K562 (cell line): ENCODE measurements at regions not wholly inside any gene's neighbourhood (a gene's known extent, or its start where the extent isn't known, plus 50 kb on each side); places are given as distances from the start of the nearest gene placed in this dataset.

ENCODE experiments used
- NFIX ChIP-seq: fragments of 250-450 bp; sonication (Bioruptor Pico); IDR thresholded peaks from 2 replicates; pipeline ENCODE4 v1.4.0; 2020; ENCODE audit warnings: low read depth, mild to moderate bottlenecking, moderate library complexity
- ZC3H4 ChIP-seq: sonication (generic); formaldehyde crosslinking; IDR thresholded peaks from 2 replicates; pipeline ENCODE4 v1.9.0; 2021; ENCODE audit warnings: missing genetic modification reagents, borderline replicate concordance
- TF ChIP-seq, protein P1 (sequence below), 2 experiments: fragments of 450-650 bp in 1 of 2; sonication (generic) in 1 of 2; formaldehyde crosslinking in 1 of 2; IDR thresholded peaks; 2 replicates each; pipeline versions ENCODE4 v1.7.1 to v1.9.0; 2016 to 2022; ENCODE audit warnings: inconsistent platforms in 1 of 2, mild to moderate bottlenecking in 1 of 2, missing genetic modification reagents in 1 of 2
- TF ChIP-seq, protein P2 (sequence below): sonication (generic); formaldehyde crosslinking; IDR thresholded peaks from 2 replicates; pipeline ENCODE4 v1.5.0; 2020; ENCODE audit warnings: missing genetic modification reagents
- TF ChIP-seq, protein P3 (sequence below): sonication (generic); formaldehyde crosslinking; IDR thresholded peaks from 2 replicates; pipeline ENCODE4 v1.8.0; 2022; ENCODE audit warnings: mild to moderate bottlenecking, low read depth, missing genetic modification reagents
- TF ChIP-seq, protein P4 (sequence below): fragments of 450-650 bp; IDR thresholded peaks from 2 replicates; pipeline ENCODE4 v1.6.1; 2017; ENCODE audit warnings: antibody characterized with exemption, mild to moderate bottlenecking

DNA sequence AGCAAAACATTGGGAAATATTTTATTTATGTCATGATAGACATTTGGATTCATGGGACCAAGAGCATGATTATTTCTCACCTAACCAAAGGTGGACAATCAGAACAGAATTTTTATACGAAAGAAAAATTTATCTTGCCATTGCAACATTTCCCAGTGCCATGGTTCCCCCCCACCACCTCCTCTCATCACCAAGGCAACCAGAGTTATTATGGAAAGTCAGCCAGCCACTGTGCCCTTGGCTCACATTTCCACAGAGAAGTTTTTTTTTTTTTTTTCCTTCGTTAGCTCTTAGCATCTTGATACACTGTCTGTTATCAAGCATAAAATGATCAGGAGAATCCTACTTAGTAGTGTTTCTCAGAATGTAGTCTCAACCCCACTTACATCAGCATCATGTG, 176.4 kb upstream of the TMTC1 start (continued):
- TF ChIP-seq, protein P1, sequence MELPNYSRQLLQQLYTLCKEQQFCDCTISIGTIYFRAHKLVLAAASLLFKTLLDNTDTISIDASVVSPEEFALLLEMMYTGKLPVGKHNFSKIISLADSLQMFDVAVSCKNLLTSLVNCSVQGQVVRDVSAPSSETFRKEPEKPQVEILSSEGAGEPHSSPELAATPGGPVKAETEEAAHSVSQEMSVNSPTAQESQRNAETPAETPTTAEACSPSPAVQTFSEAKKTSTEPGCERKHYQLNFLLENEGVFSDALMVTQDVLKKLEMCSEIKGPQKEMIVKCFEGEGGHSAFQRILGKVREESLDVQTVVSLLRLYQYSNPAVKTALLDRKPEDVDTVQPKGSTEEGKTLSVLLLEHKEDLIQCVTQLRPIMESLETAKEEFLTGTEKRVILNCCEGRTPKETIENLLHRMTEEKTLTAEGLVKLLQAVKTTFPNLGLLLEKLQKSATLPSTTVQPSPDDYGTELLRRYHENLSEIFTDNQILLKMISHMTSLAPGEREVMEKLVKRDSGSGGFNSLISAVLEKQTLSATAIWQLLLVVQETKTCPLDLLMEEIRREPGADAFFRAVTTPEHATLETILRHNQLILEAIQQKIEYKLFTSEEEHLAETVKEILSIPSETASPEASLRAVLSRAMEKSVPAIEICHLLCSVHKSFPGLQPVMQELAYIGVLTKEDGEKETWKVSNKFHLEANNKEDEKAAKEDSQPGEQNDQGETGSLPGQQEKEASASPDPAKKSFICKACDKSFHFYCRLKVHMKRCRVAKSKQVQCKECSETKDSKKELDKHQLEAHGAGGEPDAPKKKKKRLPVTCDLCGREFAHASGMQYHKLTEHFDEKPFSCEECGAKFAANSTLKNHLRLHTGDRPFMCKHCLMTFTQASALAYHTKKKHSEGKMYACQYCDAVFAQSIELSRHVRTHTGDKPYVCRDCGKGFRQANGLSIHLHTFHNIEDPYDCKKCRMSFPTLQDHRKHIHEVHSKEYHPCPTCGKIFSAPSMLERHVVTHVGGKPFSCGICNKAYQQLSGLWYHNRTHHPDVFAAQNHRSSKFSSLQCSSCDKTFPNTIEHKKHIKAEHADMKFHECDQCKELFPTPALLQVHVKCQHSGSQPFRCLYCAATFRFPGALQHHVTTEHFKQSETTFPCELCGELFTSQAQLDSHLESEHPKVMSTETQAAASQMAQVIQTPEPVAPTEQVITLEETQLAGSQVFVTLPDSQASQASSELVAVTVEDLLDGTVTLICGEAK (IDR thresholded peaks at IDR 0.05), result no peak
- TF ChIP-seq, protein P1 (CRISPR knock-in tag; IDR thresholded peaks at IDR 0.05), result no peak
- no peak for TF ChIP-seq NFIX (CRISPR knock-in tag)
- TF ChIP-seq, protein P2, sequence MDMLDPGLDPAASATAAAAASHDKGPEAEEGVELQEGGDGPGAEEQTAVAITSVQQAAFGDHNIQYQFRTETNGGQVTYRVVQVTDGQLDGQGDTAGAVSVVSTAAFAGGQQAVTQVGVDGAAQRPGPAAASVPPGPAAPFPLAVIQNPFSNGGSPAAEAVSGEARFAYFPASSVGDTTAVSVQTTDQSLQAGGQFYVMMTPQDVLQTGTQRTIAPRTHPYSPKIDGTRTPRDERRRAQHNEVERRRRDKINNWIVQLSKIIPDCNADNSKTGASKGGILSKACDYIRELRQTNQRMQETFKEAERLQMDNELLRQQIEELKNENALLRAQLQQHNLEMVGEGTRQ, result no peak
- TF ChIP-seq, protein P3, sequence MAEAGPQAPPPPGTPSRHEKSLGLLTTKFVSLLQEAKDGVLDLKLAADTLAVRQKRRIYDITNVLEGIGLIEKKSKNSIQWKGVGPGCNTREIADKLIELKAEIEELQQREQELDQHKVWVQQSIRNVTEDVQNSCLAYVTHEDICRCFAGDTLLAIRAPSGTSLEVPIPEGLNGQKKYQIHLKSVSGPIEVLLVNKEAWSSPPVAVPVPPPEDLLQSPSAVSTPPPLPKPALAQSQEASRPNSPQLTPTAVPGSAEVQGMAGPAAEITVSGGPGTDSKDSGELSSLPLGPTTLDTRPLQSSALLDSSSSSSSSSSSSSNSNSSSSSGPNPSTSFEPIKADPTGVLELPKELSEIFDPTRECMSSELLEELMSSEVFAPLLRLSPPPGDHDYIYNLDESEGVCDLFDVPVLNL (CRISPR knock-in tag), result no peak
- TF ChIP-seq, protein P4, sequence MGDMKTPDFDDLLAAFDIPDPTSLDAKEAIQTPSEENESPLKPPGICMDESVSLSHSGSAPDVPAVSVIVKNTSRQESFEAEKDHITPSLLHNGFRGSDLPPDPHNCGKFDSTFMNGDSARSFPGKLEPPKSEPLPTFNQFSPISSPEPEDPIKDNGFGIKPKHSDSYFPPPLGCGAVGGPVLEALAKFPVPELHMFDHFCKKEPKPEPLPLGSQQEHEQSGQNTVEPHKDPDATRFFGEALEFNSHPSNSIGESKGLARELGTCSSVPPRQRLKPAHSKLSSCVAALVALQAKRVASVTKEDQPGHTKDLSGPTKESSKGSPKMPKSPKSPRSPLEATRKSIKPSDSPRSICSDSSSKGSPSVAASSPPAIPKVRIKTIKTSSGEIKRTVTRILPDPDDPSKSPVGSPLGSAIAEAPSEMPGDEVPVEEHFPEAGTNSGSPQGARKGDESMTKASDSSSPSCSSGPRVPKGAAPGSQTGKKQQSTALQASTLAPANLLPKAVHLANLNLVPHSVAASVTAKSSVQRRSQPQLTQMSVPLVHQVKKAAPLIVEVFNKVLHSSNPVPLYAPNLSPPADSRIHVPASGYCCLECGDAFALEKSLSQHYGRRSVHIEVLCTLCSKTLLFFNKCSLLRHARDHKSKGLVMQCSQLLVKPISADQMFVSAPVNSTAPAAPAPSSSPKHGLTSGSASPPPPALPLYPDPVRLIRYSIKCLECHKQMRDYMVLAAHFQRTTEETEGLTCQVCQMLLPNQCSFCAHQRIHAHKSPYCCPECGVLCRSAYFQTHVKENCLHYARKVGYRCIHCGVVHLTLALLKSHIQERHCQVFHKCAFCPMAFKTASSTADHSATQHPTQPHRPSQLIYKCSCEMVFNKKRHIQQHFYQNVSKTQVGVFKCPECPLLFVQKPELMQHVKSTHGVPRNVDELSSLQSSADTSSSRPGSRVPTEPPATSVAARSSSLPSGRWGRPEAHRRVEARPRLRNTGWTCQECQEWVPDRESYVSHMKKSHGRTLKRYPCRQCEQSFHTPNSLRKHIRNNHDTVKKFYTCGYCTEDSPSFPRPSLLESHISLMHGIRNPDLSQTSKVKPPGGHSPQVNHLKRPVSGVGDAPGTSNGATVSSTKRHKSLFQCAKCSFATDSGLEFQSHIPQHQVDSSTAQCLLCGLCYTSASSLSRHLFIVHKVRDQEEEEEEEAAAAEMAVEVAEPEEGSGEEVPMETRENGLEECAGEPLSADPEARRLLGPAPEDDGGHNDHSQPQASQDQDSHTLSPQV, result no peak
- no peak for TF ChIP-seq ZC3H4 (CRISPR knock-in tag)
